K562 (cell line): ENCODE measurements at regions not wholly inside any gene's neighbourhood (a gene's known extent, or its start where the extent isn't known, plus 50 kb on each side); places are given as distances from the start of the nearest gene placed in this dataset.

Source experiments
- ATAC-seq: fragments of 200-7000 bp; cut with Tn5 transposase; 3 replicates; pipeline ENCODE4 v1.9.1; 2020; ENCODE audit warnings: moderate library complexity
- BruUV-seq: library from RNA; stranded (reverse); fragments of 400-500 nt; replicated peaks from 2 replicates; lab custom pipeline; 2021; lab: Mats Ljungman, UMichigan
- CTCF ChIA-PET: fragments of 300-600 bp; formaldehyde crosslinking; extraction: SDS; loops from one replicate; lab custom pipeline; 2021; ENCODE audit warnings: low intra/inter-chr PET ratio; lab: Yijun Ruan, JAX
- POLR2A ChIA-PET: fragments of 300-600, 350-650 bp; sonication (Branson Sonifier 250); formaldehyde crosslinking; extraction: SDS; loops from one replicate; lab custom pipeline; 2021; ENCODE audit warnings: antibody characterized with exemption, inconsistent platforms; lab: Yijun Ruan, JAX
- DNase-seq, 4 experiments: peaks; one replicate each; pipeline versions ENCODE4 v3.0.0 to v3.0.0-alpha.2; 2011 to 2018; ENCODE audit warnings: low spot score in 3 of 4, mixed read lengths in 3 of 4; ENCODE audit errors: extremely low read depth in 1 of 4
- FAIRE-seq: peaks from 2 replicates; lab custom pipeline; 2011; peaks lifted over from hg19 to GRCh38; lab: Jason Lieb, UNC
- H2AFZ ChIP-seq: 2 replicates; pipeline ENCODE4 v1.6.0; 2011; ENCODE audit warnings: low read depth, low read length, control low read depth, inconsistent platforms
- H3K27ac ChIP-seq: fragments of 200-600 bp; 3 replicates; pipeline ENCODE4 v1.8.0; 2011; ENCODE audit warnings: low read depth, mild to moderate bottlenecking, control low read depth, inconsistent platforms, low read length, moderate library complexity, mixed read lengths; ENCODE audit errors: extremely low read depth
- H3K27me3 ChIP-seq, 2 experiments: fragments of 300-600 bp in 1 of 2; 2 replicates in 1 of 2; 3 replicates in 1 of 2; pipeline versions ENCODE4 v1.6.0 to v1.8.0; 2011; ENCODE audit warnings: inconsistent platforms in 2 of 2, low read length in 2 of 2, mild to moderate bottlenecking in 1 of 2, mixed read lengths in 1 of 2, moderate library complexity in 1 of 2; ENCODE audit not compliant: control insufficient read depth in 2 of 2, insufficient read depth in 2 of 2
- H3K36me3 ChIP-seq: fragments of 300-600 bp; 3 replicates; pipeline ENCODE4 v1.8.0; 2011; ENCODE audit warnings: mild to moderate bottlenecking, low read length, inconsistent platforms; ENCODE audit not compliant: control insufficient read depth, insufficient read depth
- H3K4me1 ChIP-seq, 2 experiments: fragments of 200-600 bp in 1 of 2; replicated peaks in 1 of 2; 2 replicates in 1 of 2; 3 replicates in 1 of 2; pipeline versions ENCODE4 v1.5.1 to v1.8.0; 2011; ENCODE audit warnings: inconsistent platforms in 2 of 2, low read length in 2 of 2, mild to moderate bottlenecking in 1 of 2, mixed read lengths in 1 of 2, moderate library complexity in 1 of 2; ENCODE audit not compliant: control insufficient read depth in 2 of 2, insufficient read depth in 2 of 2
- H3K4me2 ChIP-seq: 2 replicates; pipeline ENCODE4 v1.6.1; 2011; ENCODE audit warnings: low read length, control low read depth, inconsistent platforms, mixed read lengths; ENCODE audit not compliant: insufficient read depth
- H3K4me3 ChIP-seq: fragments of 200-600 bp; sonication (generic), shearing (Covaris generic); 2 replicates; pipeline ENCODE4 v1.5.1; 2016; ENCODE audit warnings: control low read depth, inconsistent platforms
- H3K79me2 ChIP-seq: fragments of 200-600 bp; 3 replicates; pipeline ENCODE4 v1.8.0; 2011; ENCODE audit warnings: low read length, inconsistent platforms; ENCODE audit not compliant: control insufficient read depth, insufficient read depth
- H3K9ac ChIP-seq, 2 experiments: 2 replicates each; pipeline versions ENCODE4 v1.6.0 to v1.6.1; 2011; ENCODE audit warnings: low read depth in 2 of 2, low read length in 2 of 2, control low read depth in 1 of 2, inconsistent platforms in 1 of 2, mild to moderate bottlenecking in 1 of 2, mixed read lengths in 1 of 2; ENCODE audit not compliant: insufficient read depth in 1 of 2
- H3K9me1 ChIP-seq: one replicate; pipeline ENCODE4 v1.6.0; 2011; ENCODE audit warnings: inconsistent platforms, mild to moderate bottlenecking, low read length, moderate library complexity; ENCODE audit not compliant: control insufficient read depth, insufficient read depth
- H3K9me3 ChIP-seq: replicated peaks from 2 replicates; pipeline ENCODE4 v1.5.1; 2011; ENCODE audit warnings: low read depth, low read length, inconsistent platforms; ENCODE audit not compliant: control insufficient read depth, insufficient read depth
- H4K20me1 ChIP-seq: replicated peaks from 2 replicates; pipeline ENCODE4 v1.6.1; 2011; ENCODE audit warnings: low read length, inconsistent platforms, mixed read lengths; ENCODE audit not compliant: control insufficient read depth, insufficient read depth
- ASH1L ChIP-seq: fragments of 450-650 bp; IDR thresholded peaks from 2 replicates; pipeline ENCODE4 v1.6.1; 2018; ENCODE audit warnings: borderline replicate concordance, mild to moderate bottlenecking, low read depth; ENCODE audit not compliant: partially characterized antibody
- HDAC6 ChIP-seq: IDR thresholded peaks from 2 replicates; pipeline ENCODE4 v1.6.1; 2012; ENCODE audit warnings: low read depth, mild to moderate bottlenecking, control low read depth, inconsistent platforms, low read length, moderate library complexity
- HEY1 ChIP-seq: fragments of 250-450 bp; sonication (Bioruptor Pico); IDR thresholded peaks from 2 replicates; pipeline ENCODE4 v1.5.0; 2020; ENCODE audit warnings: mild to moderate bottlenecking, moderate library complexity, borderline replicate concordance
- HSF4 ChIP-seq: fragments of 250-450 bp; sonication (Bioruptor Pico); IDR thresholded peaks from 2 replicates; pipeline ENCODE4 v2.1.2; 2022; ENCODE audit warnings: mild to moderate bottlenecking, moderate library complexity, borderline replicate concordance
- L3MBTL2 ChIP-seq: fragments of 450-650 bp; IDR thresholded peaks from 2 replicates; pipeline ENCODE4 v1.6.1; 2016; ENCODE audit warnings: mild to moderate bottlenecking, moderate library complexity
- SOX6 ChIP-seq: fragments of 450-650 bp; IDR thresholded peaks from 2 replicates; pipeline ENCODE4 v1.6.1; 2014; ENCODE audit warnings: mild to moderate bottlenecking
- ZNF655 ChIP-seq: fragments of 250-450 bp; sonication (Bioruptor Pico); IDR thresholded peaks from 2 replicates; pipeline ENCODE4 v1.5.0; 2021
- ZNF717 ChIP-seq: fragments of 250-450 bp; sonication (Bioruptor Pico); IDR thresholded peaks from 2 replicates; pipeline ENCODE4 v1.5.0; 2021
- ZNF766 ChIP-seq: fragments of 200-800 bp; sonication (Bioruptor generic); conservative IDR thresholded peaks from 2 replicates; pipeline ENCODE4 v1.6.1; 2016; ENCODE audit warnings: missing genetic modification characterization, missing compliant biosample characterization
- ZNF778 ChIP-seq: fragments of 450-650 bp; formaldehyde crosslinking; IDR thresholded peaks from 2 replicates; pipeline ENCODE4 v1.4.0; 2020; ENCODE audit warnings: mild to moderate bottlenecking, moderate library complexity
- WGBS: fragments of 100-300 bp; shearing (Covaris generic); methylation state at CpG from one replicate; pipeline ENCODE4 v1.1.6; 2016; ENCODE audit warnings: low coverage, mixed read lengths; ENCODE audit not compliant: insufficient coverage; ENCODE audit errors: missing lambda C conversion rate; 5-methylcytosine and 5-hydroxymethylcytosine counted together
- in situ Hi-C: fragments of 300-500 bp; cut with MboI; formaldehyde crosslinking; loops from 4 replicates; pipeline ENCODE4 v1.15.0; 2018; ENCODE audit warnings: inconsistent platforms, mixed read lengths
- intact Hi-C: fragments of 100-400 bp; cut with micrococcal nuclease; formaldehyde crosslinking; loops from 2 replicates; pipeline ENCODE4 v1.14.2; 2022
- TF ChIP-seq, protein P1 (sequence below): fragments of 250-450 bp; sonication (Bioruptor Pico); IDR thresholded peaks from 2 replicates; pipeline ENCODE4 v1.4.0; 2020; ENCODE audit warnings: mild to moderate bottlenecking, moderate library complexity, borderline replicate concordance
- TF ChIP-seq, protein P2 (sequence below): fragments of 150-350 bp; IDR thresholded peaks from 2 replicates; pipeline ENCODE4 v1.6.1; 2014; ENCODE audit warnings: low read depth, mild to moderate bottlenecking, low read length, borderline replicate concordance

DNA sequence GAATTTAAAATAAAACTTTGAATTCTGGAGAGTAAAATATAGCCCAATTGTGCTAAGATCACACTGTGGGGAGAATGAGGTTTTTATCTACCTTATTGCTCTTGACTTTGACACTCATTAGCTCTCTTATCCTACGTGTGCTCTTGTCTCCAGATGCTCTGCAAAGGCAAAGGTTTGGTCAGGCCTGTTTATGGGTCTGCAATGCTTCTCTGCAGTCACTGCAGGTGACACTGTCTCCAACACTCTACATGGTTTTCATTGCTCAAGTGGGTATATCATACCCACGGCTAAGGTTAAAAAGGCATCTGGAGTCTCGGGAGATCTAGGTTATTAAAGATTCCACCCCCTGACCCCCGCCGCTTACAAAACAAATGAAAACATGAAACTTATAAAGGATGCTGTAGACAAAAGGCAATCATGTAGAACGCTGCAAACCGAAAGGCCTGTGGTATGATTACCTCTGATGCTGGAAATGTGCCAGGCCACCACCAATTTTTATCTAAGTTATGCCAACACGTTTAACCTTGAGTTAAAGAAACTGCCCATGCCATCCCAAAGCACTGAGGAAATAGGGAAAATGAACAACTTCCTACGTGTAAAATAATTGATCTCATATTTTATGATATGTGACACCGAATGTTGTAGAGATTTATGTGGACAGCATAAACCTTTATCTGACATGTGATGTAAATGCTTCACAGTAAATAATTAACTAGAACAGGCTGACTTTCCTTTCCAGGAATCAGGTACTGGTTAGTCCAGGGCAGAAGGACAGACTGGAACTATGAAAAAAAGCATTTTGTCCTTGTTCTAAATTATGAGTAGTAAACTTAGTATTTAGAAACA lies 238.2 kb upstream of the NOX3 start:
- Histone ChIP-seq H3K4me1 (no peaks in the 10 kb centered on the region), H3K36me3 (no peaks in the 10 kb centered on the region), H3K27me3 (no peaks in the 10 kb centered on the region), H3K9me3 (no peaks in the 10 kb centered on the region), H3K9ac (no peak overlapping the region), H3K27ac (no peak overlapping the region), H3K79me2 (no peaks in the 10 kb centered on the region), H2AFZ (no peak overlapping the region), H4K20me1 (no peaks in the 10 kb centered on the region), H3K4me3 (no peak overlapping the region), H3K9me1 (no peaks in the 10 kb centered on the region), H3K4me2 (no peak overlapping the region)
- WGBS = 14% methylated on average over 10 of the region's 10 CpGs
- BruUV-seq = no TSS peak
- no peak for ATAC-seq
- POLR2A ChIA-PET = no interaction called here
- DNase-seq = no peak
- TF ChIP-seq ZNF655 (CRISPR knock-in tag) (no peak), HEY1 (CRISPR knock-in tag) (no peak), ASH1L (no peak), HDAC6 (no peak), ZNF766 (CRISPR knock-in tag) (no peak), SOX6 (no peak), HSF4 (CRISPR knock-in tag) (no peak), ZNF778 (CRISPR knock-in tag) (no peak), L3MBTL2 (no peak), ZNF717 (CRISPR knock-in tag) (no peak)
- TF ChIP-seq, protein P1, sequence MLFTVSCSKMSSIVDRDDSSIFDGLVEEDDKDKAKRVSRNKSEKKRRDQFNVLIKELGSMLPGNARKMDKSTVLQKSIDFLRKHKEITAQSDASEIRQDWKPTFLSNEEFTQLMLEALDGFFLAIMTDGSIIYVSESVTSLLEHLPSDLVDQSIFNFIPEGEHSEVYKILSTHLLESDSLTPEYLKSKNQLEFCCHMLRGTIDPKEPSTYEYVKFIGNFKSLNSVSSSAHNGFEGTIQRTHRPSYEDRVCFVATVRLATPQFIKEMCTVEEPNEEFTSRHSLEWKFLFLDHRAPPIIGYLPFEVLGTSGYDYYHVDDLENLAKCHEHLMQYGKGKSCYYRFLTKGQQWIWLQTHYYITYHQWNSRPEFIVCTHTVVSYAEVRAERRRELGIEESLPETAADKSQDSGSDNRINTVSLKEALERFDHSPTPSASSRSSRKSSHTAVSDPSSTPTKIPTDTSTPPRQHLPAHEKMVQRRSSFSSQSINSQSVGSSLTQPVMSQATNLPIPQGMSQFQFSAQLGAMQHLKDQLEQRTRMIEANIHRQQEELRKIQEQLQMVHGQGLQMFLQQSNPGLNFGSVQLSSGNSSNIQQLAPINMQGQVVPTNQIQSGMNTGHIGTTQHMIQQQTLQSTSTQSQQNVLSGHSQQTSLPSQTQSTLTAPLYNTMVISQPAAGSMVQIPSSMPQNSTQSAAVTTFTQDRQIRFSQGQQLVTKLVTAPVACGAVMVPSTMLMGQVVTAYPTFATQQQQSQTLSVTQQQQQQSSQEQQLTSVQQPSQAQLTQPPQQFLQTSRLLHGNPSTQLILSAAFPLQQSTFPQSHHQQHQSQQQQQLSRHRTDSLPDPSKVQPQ (CRISPR knock-in tag) = no peak
- TF ChIP-seq, protein P2, sequence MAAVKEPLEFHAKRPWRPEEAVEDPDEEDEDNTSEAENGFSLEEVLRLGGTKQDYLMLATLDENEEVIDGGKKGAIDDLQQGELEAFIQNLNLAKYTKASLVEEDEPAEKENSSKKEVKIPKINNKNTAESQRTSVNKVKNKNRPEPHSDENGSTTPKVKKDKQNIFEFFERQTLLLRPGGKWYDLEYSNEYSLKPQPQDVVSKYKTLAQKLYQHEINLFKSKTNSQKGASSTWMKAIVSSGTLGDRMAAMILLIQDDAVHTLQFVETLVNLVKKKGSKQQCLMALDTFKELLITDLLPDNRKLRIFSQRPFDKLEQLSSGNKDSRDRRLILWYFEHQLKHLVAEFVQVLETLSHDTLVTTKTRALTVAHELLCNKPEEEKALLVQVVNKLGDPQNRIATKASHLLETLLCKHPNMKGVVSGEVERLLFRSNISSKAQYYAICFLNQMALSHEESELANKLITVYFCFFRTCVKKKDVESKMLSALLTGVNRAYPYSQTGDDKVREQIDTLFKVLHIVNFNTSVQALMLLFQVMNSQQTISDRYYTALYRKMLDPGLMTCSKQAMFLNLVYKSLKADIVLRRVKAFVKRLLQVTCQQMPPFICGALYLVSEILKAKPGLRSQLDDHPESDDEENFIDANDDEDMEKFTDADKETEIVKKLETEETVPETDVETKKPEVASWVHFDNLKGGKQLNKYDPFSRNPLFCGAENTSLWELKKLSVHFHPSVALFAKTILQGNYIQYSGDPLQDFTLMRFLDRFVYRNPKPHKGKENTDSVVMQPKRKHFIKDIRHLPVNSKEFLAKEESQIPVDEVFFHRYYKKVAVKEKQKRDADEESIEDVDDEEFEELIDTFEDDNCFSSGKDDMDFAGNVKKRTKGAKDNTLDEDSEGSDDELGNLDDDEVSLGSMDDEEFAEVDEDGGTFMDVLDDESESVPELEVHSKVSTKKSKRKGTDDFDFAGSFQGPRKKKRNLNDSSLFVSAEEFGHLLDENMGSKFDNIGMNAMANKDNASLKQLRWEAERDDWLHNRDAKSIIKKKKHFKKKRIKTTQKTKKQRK = no peak
- intact Hi-C loops = no loop called here
- in situ Hi-C loops = no loop called here
- CTCF ChIA-PET = no interaction called here
- no peak for FAIRE-seq
